ENCODE measurements at regions not wholly inside any gene's neighbourhood (a gene's known extent, or its start where the extent isn't known, plus 50 kb on each side); places are given as distances from the start of the nearest gene placed in this dataset.
"Not testable (repeated sequence)": the region's sequence is repeated elsewhere in the genome, so short reads cannot be mapped to it uniquely, and the experiment has no call there.

- TF ChIP-seq CTCF (conservative IDR thresholded peaks at IDR 0.05; ENCODE audit: low read length); EZH2phosphoT487 (IDR thresholded peaks at IDR 0.05; ENCODE audit: borderline replicate concordance, low read depth, low read length): not testable (repeated sequence)
Observed at GRCh38 chr12:9416346-9416745, 191.4 kb downstream of the KLRB1 start.
